ENCODE measurements at regions not wholly inside any gene's neighbourhood (a gene's known extent, or its start where the extent isn't known, plus 50 kb on each side); places are given as distances from the start of the nearest gene placed in this dataset.

GRCh38 chr11:96447208-96448110 lies 57.6 kb downstream of the JRKL start:
- FAIRE-seq, result no peak

GRCh38 chr11:96448225-96448624 lies 58.4 kb downstream of the JRKL start:
- H3K4me1 ChIP-seq (ENCODE audit: control insufficient read depth in 3 of 3, insufficient read depth in 2 of 3, low read depth in 1 of 3, low read length in 2 of 3), result no peaks in the 10 kb centered on the region
- peaks cover 0 to 4% (median 0%) of the 10 kb centered on the region in 3 donors for H3K27me3 ChIP-seq (ENCODE audit: control insufficient read depth in 3 of 3, insufficient read depth in 3 of 3, low read length in 3 of 3)
- no peak for FAIRE-seq
- no peak for DNase-seq
- H3K36me3 ChIP-seq (ENCODE audit: control insufficient read depth in 3 of 3, insufficient read depth in 2 of 3, low read depth in 1 of 3, low read length in 3 of 3), result no peaks in the 10 kb centered on the region
- 43 to 61% (median 51%) methylated on average over 3 of the region's 3 CpGs for WGBS, 3 donors
- H3K9me3 ChIP-seq (ENCODE audit: control insufficient read depth in 2 of 2, insufficient read depth in 1 of 2, low read depth in 1 of 2, low read length in 1 of 2), result no peaks in the 10 kb centered on the region
- no peak overlapping the region for H3K27ac ChIP-seq (ENCODE audit: low read depth in 1 of 3, low read length in 2 of 3)
- H3K4me3 ChIP-seq (ENCODE audit: low read depth in 1 of 3, low read length in 3 of 3), result no peak overlapping the region

More at GRCh38 chr11:96447208-96448110, 57.6 kb downstream of the JRKL start:
- H3K27me3 ChIP-seq (ENCODE audit: control insufficient read depth in 3 of 3, insufficient read depth in 3 of 3, low read length in 3 of 3), result peaks cover 0 to 4% (median 0%) of the 10 kb centered on the region in 3 donors
- WGBS, 3 donors, result 77 to 85% (median 79%) methylated on average over 11 of the region's 11 CpGs
- H3K36me3 ChIP-seq (ENCODE audit: control insufficient read depth in 3 of 3, insufficient read depth in 2 of 3, low read depth in 1 of 3, low read length in 3 of 3), result no peaks in the 10 kb centered on the region
- H3K27ac ChIP-seq (ENCODE audit: low read depth in 1 of 3, low read length in 2 of 3), result no peak overlapping the region
- no peak for DNase-seq
- no peak overlapping the region for H3K4me3 ChIP-seq (ENCODE audit: low read depth in 1 of 3, low read length in 3 of 3)
- no peaks in the 10 kb centered on the region for H3K9me3 ChIP-seq (ENCODE audit: control insufficient read depth in 2 of 2, insufficient read depth in 1 of 2, low read depth in 1 of 2, low read length in 1 of 2)
- no peaks in the 10 kb centered on the region for H3K4me1 ChIP-seq (ENCODE audit: control insufficient read depth in 3 of 3, insufficient read depth in 2 of 3, low read depth in 1 of 3, low read length in 2 of 3)

- Histone ChIP-seq H3K4me3 (ENCODE audit: low read depth in 1 of 3, low read length in 3 of 3) (no peak overlapping the region), H3K9me3 (ENCODE audit: control insufficient read depth in 2 of 2, insufficient read depth in 1 of 2, low read depth in 1 of 2, low read length in 1 of 2) (peaks cover 0 to 6% of the 10 kb centered on the region in 2 donors), H3K27me3 (ENCODE audit: control insufficient read depth in 3 of 3, insufficient read depth in 3 of 3, low read length in 3 of 3) (peaks cover 0 to 2% (median 0%) of the 10 kb centered on the region in 3 donors), H3K4me1 (ENCODE audit: control insufficient read depth in 3 of 3, insufficient read depth in 2 of 3, low read depth in 1 of 3, low read length in 2 of 3) (no peaks in the 10 kb centered on the region), H3K36me3 (ENCODE audit: control insufficient read depth in 3 of 3, insufficient read depth in 2 of 3, low read depth in 1 of 3, low read length in 3 of 3) (no peaks in the 10 kb centered on the region), H3K27ac (ENCODE audit: low read depth in 1 of 3, low read length in 2 of 3) (no peak overlapping the region)
- DNase-seq, result no peak
- no peak for FAIRE-seq
Measured at GRCh38 chr11:96456111-96456510, 66.3 kb downstream of the JRKL start.

GRCh38 chr11:96459751-96460150 lies 69.9 kb downstream of the JRKL start:
- FAIRE-seq (no peak), DNase-seq (no peak)
- Histone ChIP-seq H3K4me1 (ENCODE audit: control insufficient read depth in 3 of 3, insufficient read depth in 2 of 3, low read depth in 1 of 3, low read length in 2 of 3) (no peaks in the 10 kb centered on the region), H3K36me3 (ENCODE audit: control insufficient read depth in 3 of 3, insufficient read depth in 2 of 3, low read depth in 1 of 3, low read length in 3 of 3) (no peaks in the 10 kb centered on the region), H3K27me3 (ENCODE audit: control insufficient read depth in 3 of 3, insufficient read depth in 3 of 3, low read length in 3 of 3) (peaks cover 0 to 2% (median 0%) of the 10 kb centered on the region in 3 donors), H3K27ac (ENCODE audit: low read depth in 1 of 3, low read length in 2 of 3) (no peak overlapping the region), H3K9me3 (ENCODE audit: control insufficient read depth in 2 of 2, insufficient read depth in 1 of 2, low read depth in 1 of 2, low read length in 1 of 2) (peaks cover 0 to 6% of the 10 kb centered on the region in 2 donors), H3K4me3 (ENCODE audit: low read depth in 1 of 3, low read length in 3 of 3) (no peak overlapping the region)
- WGBS, 3 donors, result 34 to 63% (median 36%) methylated on average over 3 of the region's 3 CpGs

GRCh38 chr11:96461871-96462270 lies 72.1 kb downstream of the JRKL start:
- Histone ChIP-seq H3K27ac (ENCODE audit: low read depth in 1 of 3, low read length in 2 of 3) (no peak overlapping the region), H3K27me3 (ENCODE audit: control insufficient read depth in 3 of 3, insufficient read depth in 3 of 3, low read length in 3 of 3) (peaks cover 0 to 2% (median 0%) of the 10 kb centered on the region in 3 donors), H3K4me1 (ENCODE audit: control insufficient read depth in 3 of 3, insufficient read depth in 2 of 3, low read depth in 1 of 3, low read length in 2 of 3) (no peaks in the 10 kb centered on the region), H3K9me3 (ENCODE audit: control insufficient read depth in 2 of 2, insufficient read depth in 1 of 2, low read depth in 1 of 2, low read length in 1 of 2) (peaks cover 0 to 6% of the 10 kb centered on the region in 2 donors), H3K36me3 (ENCODE audit: control insufficient read depth in 3 of 3, insufficient read depth in 2 of 3, low read depth in 1 of 3, low read length in 3 of 3) (no peaks in the 10 kb centered on the region), H3K4me3 (ENCODE audit: low read depth in 1 of 3, low read length in 3 of 3) (no peak overlapping the region)
- FAIRE-seq, result no peak
- no peak for DNase-seq
- 21 to 38% (median 30%) methylated on average over 2 of the region's 2 CpGs for WGBS, 3 donors

- no peak for FAIRE-seq
- Histone ChIP-seq H3K27me3 (ENCODE audit: control insufficient read depth in 3 of 3, insufficient read depth in 3 of 3, low read length in 3 of 3) (peaks cover 0 to 2% (median 0%) of the 10 kb centered on the region in 3 donors), H3K4me3 (ENCODE audit: low read depth in 1 of 3, low read length in 3 of 3) (no peak overlapping the region), H3K36me3 (ENCODE audit: control insufficient read depth in 3 of 3, insufficient read depth in 2 of 3, low read depth in 1 of 3, low read length in 3 of 3) (no peaks in the 10 kb centered on the region), H3K9me3 (ENCODE audit: control insufficient read depth in 2 of 2, insufficient read depth in 1 of 2, low read depth in 1 of 2, low read length in 1 of 2) (peaks cover 0 to 6% of the 10 kb centered on the region in 2 donors), H3K27ac (ENCODE audit: low read depth in 1 of 3, low read length in 2 of 3) (no peak overlapping the region), H3K4me1 (ENCODE audit: control insufficient read depth in 3 of 3, insufficient read depth in 2 of 3, low read depth in 1 of 3, low read length in 2 of 3) (no peaks in the 10 kb centered on the region)
- 12 to 14% (median 14%) methylated on average over 7 of the region's 7 CpGs for WGBS, 3 donors
- DNase-seq, result peak; percentile 44 to 64
Measured at GRCh38 chr11:96464700-96465307, 75.0 kb downstream of the JRKL start.

GRCh38 chr11:96465512-96465911 lies 75.7 kb downstream of the JRKL start:
- no peak for FAIRE-seq
- Histone ChIP-seq H3K27ac (ENCODE audit: low read depth in 1 of 3, low read length in 2 of 3) (no peak overlapping the region), H3K36me3 (ENCODE audit: control insufficient read depth in 3 of 3, insufficient read depth in 2 of 3, low read depth in 1 of 3, low read length in 3 of 3) (no peaks in the 10 kb centered on the region), H3K4me1 (ENCODE audit: control insufficient read depth in 3 of 3, insufficient read depth in 2 of 3, low read depth in 1 of 3, low read length in 2 of 3) (no peaks in the 10 kb centered on the region), H3K9me3 (ENCODE audit: control insufficient read depth in 2 of 2, insufficient read depth in 1 of 2, low read depth in 1 of 2, low read length in 1 of 2) (peaks cover 0 to 2% of the 10 kb centered on the region in 2 donors), H3K4me3 (ENCODE audit: low read depth in 1 of 3, low read length in 3 of 3) (no peak overlapping the region), H3K27me3 (ENCODE audit: control insufficient read depth in 3 of 3, insufficient read depth in 3 of 3, low read length in 3 of 3) (peaks cover 0 to 2% (median 0%) of the 10 kb centered on the region in 3 donors)
- WGBS, 3 donors, result 29 to 55% (median 40%) methylated on average over 3 of the region's 3 CpGs
- DNase-seq, result no peak

GRCh38 chr11:96466607-96467006 lies 76.8 kb downstream of the JRKL start:
- no peak for DNase-seq
- no peaks in the 10 kb centered on the region for H3K27me3 ChIP-seq (ENCODE audit: control insufficient read depth in 3 of 3, insufficient read depth in 3 of 3, low read length in 3 of 3)
- WGBS, 3 donors, result 96 to 98% (median 97%) methylated on average over 2 of the region's 2 CpGs
- no peak overlapping the region for H3K4me3 ChIP-seq (ENCODE audit: low read depth in 1 of 3, low read length in 3 of 3)
- no peaks in the 10 kb centered on the region for H3K9me3 ChIP-seq (ENCODE audit: control insufficient read depth in 2 of 2, insufficient read depth in 1 of 2, low read depth in 1 of 2, low read length in 1 of 2)
- H3K27ac ChIP-seq (ENCODE audit: low read depth in 1 of 3, low read length in 2 of 3), result no peak overlapping the region
- H3K4me1 ChIP-seq (ENCODE audit: control insufficient read depth in 3 of 3, insufficient read depth in 2 of 3, low read depth in 1 of 3, low read length in 2 of 3), result no peaks in the 10 kb centered on the region
- FAIRE-seq, result no peak
- no peaks in the 10 kb centered on the region for H3K36me3 ChIP-seq (ENCODE audit: control insufficient read depth in 3 of 3, insufficient read depth in 2 of 3, low read depth in 1 of 3, low read length in 3 of 3)
